ENCODE measurements at regions not wholly inside any gene's neighbourhood (a gene's known extent, or its start where the extent isn't known, plus 50 kb on each side); places are given as distances from the start of the nearest gene placed in this dataset.

GRCh38 chr3:35320646-35321407, 318.5 kb upstream of the ARPP21 start:
- TF ChIP-seq MAX (IDR thresholded peaks at IDR 0.05; ENCODE audit: insufficient read depth, insufficient read length) (no peak), POLR2AphosphoS5 (IDR thresholded peaks at IDR 0.05; ENCODE audit: insufficient read depth, low read depth, low read length) (no peak), CTCF (IDR thresholded peaks at IDR 0.05; ENCODE audit: extremely low read depth in 1 of 2, insufficient read depth in 1 of 2, low read depth in 1 of 2, low read length in 2 of 2) (no peak), EZH2 (IDR thresholded peaks at IDR 0.05; ENCODE audit: borderline replicate concordance, low read depth, low read length, severe bottlenecking) (no peak)

All from endothelial cell of umbilical vein (primary cell).